HG03571 (cell line): ENCODE measurements at regions not wholly inside any gene's neighbourhood (a gene's known extent, or its start where the extent isn't known, plus 50 kb on each side); places are given as distances from the start of the nearest gene placed in this dataset.
"Not testable (repeated sequence)": the region's sequence is repeated elsewhere in the genome, so short reads cannot be mapped to it uniquely, and the experiment has no call there.

Experiments
- ATAC-seq: cut with Tn5 transposase; IDR thresholded peaks from one replicate; pipeline ENCODE4 v1.9.1; 2021; ENCODE audit not compliant: unreplicated experiment

DNA sequence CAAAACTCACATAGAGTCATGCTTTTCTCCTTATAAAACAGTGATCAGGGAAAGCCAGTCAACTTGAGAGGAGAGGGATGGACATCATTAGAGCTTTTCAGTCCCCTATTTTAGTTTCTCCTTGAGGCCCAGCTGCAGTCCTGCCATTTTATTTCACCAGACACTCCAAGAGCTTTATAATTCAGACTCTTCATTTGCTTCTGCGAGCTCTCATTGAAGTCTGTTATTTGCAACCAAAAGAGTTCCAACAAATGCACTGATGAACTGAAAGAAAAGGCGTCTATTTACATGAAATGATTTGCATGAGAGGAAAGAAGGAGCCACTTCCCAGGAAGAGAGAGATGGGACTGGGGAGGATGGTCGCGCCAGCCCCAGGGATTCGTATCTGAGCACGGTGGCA, 86.8 kb downstream of the NDUFA12 start:
- ATAC-seq: no peak

DNA sequence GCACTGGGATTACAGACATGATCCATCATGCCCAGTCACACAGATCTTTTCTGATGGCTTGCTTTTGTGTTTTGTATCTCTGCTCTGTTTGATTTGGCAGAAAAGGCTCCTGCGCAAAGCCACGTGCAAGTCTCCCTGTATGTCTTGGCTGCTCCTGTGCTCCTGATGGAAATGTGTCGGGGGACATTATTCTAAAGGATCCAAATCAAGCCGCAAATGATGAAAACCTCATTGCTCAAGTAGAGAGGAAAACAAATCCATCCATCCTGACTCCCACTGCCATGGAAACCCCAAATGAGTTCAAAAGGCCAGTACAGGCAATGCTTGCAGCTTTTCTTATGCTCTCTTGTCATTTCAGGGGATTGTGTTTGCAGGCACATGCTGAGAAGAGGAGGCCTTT, 93.8 kb downstream of the NDUFA12 start:
- no peak for ATAC-seq

DNA sequence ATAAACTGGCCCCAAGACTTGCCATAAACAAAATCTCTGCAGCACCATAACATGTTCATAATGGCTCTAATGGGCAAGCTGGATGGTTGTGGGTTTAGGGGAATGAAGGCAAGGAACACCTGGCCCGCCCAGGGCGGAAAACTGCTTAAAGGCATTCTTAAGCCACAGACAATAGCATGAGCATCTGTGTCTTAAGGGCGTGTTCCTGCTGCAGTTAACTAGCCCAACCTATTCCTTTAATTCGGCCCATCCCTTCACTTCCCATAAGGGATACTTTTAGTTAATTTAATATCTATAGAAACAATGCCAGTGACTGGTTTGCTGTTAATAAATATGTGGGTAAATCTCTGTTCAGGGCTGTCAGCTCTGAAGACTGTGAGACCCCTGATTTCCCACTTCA, 97.7 kb downstream of the NDUFA12 start:
- not testable (repeated sequence) for ATAC-seq

DNA sequence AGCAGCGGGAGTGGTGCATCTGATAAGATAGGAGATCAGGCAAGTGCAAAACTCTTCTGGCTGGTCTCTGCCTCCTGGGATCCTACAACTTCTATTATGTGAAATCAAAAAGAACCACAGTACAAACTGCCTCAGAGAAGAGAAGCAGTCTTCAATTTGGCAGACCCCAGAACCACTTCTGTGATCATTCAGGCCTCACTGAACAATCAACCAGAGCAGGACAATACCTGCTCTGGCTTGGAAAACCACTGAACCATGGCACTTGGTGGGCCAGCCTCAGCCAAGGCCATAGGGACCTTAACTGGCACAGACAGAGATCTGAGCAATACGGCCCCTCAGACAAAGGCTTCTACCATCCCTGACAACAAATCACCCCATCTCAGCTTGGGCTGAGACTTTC, 103.0 kb downstream of the NDUFA12 start:
- no peak for ATAC-seq

DNA sequence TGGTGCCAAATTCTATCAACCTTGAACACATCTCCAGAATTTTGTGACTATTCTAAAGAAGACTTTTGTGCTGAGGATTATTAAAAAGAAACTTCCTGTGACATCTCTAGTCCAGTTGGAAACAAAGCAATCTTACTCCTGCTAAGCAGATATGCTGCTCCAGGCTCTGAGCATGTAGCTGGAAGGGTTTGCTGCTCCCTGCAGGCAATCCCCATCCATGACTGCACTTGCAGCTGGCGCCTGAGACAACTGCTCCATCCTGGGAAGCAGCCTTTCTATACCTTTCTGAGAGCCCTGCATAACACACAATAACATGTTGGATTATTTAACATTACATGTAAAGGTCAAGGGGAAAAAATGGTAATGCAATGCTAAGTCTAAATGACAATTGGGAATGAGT, 105.1 kb downstream of the NDUFA12 start:
- ATAC-seq: no peak

DNA sequence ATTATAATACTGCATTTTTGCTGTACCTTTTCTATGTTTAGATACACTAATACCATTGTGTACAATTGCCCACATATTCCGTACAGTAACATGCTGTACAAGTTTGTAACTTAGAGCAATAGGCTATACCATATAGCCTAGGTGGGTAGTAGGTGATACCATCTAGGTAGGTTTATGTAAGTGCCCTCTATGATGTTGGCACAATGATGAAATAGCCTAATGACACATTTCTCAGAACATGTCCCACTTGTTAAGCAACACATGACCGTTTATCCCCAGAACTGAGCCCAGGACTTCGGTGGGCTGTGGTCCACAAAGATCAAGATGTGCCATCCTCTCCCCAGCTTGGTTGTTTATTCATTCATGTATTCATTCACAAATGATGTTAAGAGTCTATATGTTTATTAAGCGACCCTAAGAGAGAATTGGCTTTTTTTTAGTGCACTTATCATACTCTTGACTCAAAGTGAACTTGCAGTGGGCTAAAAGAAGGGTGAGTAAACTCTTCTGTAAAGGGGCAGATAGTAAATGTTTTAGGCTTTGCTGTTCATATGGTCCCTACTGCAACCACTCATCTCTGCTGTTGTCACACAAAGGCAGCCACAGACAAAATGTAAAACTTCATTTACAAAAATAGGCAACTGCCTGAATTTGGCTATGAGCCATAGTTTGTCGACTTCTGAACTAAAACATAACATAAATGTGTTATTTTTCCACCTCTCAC, 110.8 kb downstream of the NDUFA12 start:
- ATAC-seq: no peak

DNA sequence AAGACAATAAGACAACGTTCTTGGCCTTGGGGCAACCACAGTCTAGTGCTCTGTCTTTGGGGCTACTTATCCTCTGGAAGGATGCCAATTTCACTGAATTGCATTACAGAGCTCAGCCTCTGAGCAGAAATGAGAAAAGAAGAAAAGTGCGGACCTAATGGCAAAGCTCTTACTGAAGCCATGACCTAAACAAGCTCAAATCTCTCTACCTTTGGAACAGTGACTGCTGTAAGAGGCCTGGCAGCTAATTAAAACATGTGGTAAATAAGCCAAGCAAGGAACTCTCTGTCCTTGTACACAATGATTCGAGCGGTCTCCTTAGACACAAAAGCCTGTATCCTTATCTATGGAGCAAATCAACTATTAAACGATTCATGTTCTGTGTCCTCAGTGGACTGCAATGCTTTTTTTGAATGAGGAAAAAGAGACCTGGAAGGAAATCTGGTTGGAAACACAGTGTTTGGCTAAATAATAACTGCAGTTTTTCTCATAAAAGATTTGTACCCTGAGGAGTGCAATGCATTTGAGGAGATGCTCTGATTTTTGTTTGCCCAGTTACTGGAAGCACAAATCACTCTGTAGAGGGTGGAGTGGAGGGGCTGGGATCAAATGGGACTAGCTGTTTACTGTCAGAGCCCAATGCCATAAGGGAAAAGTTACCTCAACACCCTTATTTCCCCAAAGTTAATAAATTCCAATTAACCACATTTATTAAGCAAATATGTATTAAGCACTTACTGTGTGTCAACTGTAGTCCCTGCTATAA, 113.9 kb downstream of the NDUFA12 start:
- no peak for ATAC-seq

DNA sequence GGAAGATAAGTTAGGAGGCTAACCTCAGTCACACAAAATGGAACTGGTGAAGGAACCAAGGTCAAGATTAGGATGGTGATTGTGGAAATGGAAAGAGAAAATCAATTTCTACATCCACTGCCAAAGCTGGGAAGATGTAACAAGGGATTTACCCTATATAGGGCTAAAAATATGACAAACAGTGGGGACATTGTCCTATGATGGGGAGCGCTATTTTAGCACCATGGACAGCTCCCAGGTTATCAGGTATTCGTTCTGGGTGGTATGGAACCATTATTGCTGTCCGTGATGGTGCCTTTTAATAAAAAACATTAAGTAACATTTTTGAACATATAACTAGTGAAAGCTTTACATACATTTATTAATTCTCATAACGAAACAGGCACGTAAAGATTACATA, 124.0 kb downstream of the NDUFA12 start:
- ATAC-seq: no peak

DNA sequence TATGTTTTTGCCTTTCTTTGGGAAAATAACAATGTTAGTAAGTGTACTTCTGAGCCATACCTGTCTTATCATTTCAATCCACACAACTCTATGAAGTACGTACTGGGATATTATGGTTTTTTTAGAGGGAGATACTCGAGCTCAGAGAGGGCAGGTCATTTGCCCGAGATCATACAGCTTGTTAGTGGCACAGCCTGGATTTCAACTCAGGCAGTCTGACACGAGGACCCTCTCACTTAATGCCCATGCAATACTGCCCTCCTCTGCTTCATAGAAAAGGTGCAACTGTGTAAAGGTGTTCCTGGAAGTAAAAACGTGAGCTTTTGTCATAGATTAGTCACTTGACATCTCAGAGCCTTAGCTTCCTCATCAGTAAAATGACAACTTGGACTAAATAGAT, 128.0 kb downstream of the NDUFA12 start:
- ATAC-seq: peak; percentile 38

DNA sequence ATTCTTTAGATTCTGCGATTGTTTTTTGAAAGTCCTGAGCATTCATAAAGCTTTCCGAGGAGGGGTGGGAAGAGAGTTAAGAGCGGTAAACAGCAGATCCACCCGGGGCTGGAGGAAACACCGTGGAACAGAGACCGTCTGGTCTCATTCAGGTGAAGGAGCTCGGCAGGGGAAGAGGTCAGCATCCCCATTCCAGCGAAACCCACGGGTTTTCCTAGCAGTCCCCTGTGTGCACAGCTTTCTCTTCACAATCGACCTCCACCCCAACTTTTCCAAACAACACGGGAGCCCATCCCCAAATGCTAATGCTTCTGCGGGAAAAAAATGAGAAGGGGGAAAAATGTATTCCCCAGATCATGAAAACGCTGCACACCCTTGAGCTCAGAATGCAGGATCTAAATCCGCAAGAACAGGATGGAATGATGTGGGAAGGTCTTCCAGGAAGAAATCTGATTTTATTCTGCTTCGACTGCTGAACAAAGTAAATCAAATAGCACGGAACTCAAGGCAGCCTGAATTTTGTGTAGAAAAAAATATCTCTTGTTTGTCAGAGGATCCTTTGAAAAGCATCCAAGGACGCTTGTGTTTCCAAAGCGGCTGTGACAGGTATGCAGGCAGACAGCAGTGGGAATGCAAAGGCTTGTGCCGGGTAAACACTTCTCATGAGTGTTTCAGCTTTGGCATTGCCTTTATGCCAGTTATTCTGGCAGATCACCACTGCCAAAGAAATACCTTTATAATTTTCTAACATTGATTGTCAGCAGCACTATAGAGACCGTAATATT, 128.8 kb downstream of the NDUFA12 start:
- ATAC-seq: no peak

DNA sequence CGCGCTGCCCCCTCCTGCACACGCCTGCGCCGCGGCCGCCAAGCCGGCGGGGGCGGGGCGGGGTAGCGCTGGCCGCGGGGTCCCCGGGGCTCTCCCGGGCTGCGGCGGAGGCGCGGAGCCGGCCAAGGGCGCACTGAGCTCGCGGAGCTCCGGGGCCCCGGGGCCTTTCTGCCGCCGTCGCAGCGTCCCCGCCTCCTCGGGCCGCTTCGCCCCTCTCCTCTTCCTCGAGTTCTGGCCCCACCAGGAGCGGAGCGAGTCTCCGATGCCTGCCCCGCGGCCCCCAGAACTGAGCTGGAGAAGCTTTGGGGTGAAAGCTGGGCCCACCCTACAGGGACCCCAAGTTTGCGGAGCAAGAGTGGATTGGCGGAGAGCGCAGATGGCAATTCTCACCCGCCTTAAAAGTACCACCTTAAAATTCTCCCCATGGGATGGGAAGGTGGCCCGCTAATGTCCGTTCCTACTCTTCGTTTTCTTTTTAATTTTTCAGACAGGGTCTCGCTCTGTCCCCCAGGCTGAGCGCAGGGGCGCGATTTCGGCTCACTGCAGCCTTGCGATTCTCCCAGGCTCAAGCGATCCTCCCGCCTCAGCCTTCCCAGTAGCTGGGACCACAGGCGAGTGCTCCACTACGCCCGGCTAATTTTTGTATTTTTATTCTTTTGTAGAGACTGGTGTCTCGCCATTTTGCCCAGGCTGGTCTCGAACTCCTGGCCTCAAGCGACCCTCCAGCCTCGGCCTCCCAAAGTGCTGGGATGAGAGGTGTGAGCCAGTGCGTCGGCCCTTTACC, 129.6 kb downstream of the NDUFA12 start:
- ATAC-seq: no peak

DNA sequence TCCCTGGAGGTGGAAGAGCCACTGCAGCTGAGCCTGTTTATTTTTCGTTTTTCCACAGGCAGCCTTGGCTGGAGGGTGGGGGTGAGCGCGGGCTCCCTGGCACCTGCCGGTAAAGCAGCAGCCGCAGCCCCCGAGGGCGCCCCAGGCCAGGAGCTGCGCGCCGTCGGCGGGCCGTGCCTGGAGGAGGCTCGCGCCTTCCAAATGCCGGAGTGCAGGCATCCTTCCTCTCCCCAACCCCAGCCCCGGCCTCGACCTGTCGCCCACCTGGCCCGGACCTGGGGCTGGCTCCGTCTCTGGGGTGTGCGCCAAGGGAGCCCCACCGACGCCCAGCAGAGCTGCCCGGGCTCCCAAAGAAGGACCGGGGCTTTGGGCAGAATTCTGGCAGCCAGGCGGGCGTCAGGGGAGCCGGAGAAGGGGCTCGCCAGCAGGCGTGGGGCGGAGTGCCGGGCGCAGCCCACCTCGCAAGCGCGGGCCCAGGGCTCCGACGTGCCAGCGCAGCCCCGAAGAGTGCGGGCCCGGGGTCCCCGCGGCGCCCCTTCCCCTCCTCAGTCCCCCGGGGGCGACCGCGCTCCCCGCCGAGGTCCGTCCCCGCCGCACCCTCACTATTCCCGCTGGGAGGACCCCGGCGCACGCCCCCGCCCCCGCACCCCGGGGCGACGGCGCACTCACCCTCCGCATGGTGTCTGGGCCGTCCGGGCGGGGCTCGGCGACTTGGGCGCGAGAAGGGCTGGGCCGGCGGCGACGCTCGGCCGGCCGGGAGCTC, 130.3 kb downstream of the NDUFA12 start:
- ATAC-seq: peak; percentile 66

DNA sequence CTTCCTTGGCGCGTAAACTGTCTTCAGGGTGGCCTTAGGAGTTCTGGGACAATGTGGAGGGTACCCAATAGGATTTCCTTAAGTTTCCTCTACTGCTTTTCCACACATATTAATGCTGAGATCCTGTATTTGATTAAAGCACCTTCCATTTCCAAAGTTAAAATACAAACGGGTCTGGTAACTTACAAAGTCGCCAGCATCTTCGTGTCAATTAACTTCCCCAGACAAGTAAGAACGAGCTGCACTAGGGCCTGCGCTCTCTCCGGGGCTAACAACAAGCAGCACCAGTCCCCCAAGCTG, 130.9 kb downstream of the NDUFA12 start:
- no peak for ATAC-seq

DNA sequence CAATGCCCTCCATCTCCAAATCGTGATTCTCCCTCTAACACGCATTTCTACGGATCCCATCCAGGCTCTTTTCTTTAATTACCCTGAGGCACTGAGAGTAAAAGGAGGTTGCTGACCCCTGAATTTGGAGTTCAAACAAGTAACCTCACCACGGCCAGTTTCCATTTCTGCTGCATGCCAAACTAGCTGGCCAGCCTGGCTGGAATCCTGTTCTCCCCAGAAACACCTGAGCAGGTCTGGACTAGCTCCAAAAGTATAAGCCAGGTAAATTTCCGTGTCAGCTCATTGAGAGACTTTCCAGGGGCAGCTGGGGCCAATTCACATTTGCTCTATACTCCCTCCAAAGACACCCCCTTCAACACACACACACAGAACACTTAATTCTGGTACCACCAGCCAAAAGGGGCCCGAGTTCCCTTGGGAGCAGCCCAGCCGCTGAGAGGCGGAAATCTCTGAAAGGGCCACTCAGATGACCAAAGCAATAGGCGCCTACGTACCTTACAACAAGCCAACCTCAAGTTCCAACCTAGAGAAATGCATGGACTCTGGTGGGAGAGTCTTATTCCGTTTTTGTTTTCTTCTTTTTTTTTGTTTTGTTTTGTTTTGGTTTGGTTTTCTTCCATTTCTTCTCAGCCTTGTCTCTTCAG, 131.4 kb downstream of the NDUFA12 start:
- no peak for ATAC-seq

DNA sequence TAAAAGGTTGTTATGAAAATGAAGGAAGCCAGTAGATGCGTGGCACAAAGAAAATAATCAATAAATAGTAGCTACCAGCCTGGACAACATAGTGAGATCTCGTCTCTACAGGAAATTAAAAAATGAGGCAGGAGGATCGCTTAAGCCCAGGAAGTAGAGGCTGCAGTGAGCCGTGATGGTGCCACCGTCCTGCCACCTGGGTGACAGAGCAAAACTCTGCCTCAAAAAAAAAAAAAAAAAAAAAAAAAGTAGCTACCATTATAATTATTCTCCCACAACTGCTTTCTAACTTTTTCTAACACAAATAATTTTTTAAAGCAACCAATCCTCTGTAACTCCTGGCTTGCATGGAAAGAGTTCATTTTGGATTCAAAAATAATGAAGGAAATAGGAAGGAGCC, 133.0 kb downstream of the NDUFA12 start:
- ATAC-seq: no peak

DNA sequence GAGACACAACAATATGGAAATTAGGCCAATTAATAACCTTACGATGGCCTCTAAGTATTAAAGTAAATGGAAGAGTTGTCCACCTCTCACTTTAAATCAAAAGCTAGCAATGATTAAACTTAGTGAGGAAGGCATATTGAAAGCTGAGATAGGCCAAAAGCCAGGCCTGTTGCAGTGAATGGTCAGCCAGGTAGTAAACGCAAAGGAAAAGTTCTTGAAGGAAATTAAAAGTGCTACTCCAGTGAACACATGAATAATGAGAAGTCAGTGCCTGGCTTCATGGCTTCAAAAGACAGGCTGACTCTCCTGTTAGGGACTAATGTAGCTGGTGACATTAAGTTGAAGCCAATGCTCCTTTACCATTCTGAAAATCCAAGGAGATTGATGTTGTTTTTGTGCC, 135.3 kb downstream of the NDUFA12 start:
- no peak for ATAC-seq

DNA sequence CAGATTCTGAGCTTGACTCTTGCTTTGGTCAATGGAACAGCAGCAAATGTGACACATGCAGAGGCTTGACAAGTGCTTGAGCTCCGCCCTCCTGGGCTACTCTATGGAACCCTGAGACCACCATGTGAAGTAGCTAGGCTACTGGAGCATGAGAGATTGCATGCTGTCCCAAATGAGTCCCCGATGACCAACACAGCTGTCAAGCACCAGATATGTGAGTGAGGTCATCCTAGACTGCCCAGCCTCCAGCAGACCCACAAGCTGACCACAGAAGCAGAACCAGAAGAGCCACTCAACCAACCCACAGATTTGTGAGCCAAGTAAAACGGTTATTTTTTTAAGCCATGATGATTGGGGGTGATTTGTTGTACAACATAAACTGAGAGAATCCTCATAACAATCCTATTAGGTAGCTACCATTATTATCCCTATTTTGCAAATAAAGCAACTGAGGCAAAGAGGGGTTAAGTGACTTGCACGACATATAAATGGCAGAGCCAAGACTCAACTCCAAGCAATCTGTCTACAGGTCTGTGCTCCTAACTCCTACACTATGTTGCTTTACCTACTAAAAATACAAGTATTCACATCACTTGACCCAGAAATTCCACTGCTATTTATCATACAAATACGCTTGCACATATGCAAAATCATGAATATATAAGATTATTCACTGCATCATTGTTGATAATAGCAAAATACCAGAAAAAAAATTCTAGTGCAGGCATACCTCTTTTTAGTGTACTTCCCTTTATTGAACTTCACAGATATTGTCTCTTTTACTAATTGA, 136.2 kb downstream of the NDUFA12 start:
- ATAC-seq: no peak

DNA sequence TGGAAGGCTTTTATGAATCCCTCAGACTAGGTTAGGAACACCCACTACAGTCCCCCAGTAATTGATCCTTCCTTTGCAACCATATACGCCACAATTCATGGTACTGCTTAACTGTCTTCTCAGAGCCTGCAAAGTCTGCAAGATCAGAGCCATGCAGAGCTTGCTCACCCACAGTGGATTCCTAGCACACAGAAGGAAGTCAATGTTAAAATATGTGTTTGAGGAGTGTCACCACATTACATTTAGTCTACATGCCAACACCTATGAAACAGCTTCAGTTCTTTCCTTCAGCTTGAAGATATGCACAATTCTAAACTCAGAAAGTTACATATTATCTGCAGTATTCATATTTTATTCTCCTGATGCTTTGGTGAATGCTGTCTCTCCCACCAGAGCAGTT, 138.5 kb downstream of the NDUFA12 start:
- ATAC-seq: no peak

DNA sequence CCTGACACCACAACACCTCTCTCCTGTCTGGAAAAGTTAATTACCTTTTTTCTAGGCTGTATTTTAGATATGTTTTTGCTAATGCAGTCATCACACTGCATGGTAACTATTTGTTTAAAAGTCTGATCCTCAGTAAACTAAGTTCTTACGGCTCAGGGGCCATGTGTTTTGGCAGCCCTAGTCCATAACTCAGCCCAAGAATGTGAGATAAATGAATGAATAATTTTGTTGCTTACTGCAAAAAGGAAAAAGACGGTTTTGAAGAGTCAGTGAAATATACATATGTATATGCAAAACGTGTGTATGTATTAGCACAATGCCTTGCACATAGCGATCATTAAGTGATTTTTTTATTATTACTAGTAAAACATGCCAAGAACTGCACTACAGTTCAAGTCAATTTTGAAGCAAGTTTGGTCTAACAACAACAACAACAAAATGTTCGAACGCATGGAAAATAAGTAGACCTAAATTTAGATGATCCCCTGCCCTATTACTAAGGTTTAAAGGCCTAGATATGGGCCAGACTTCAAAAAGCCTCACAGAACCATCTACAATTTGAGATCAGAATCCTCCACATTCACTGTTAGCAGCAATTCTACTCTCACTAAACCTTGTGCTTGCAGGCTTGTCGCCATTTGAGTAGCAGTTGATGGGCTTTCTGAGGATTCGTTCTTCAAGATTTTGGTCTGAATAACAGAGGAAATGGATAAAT, 140.0 kb downstream of the NDUFA12 start:
- ATAC-seq: no peak
